SIG-M5 treated with dmso at 0.1 percent for 504 hours (cell line): ENCODE measurements at regions not wholly inside any gene's neighbourhood (a gene's known extent, or its start where the extent isn't known, plus 50 kb on each side); places are given as distances from the start of the nearest gene placed in this dataset.

Experiments
- DNase-seq: peaks from one replicate; lab custom pipeline; 2025; ENCODE audit not compliant: unreplicated experiment; lab: John Stamatoyannopoulos, UW

DNA sequence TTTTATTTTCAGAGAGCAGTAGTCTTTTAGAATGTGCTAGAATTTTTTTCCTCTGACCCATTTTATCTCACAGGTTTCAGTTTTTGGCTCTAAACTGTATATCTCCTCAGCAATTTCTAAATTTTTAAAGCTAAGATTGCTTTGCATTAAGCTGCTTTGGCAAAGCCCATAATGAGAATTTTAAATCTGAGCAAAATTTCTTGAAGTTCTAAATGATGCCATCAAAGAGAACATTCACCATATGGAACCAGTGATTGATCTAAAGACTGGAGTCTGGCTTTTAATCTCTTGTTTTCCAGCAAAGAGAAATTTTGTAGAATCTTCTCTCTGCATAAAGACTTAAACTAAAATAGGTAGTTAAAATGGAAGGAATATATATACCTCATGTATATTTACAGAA lies 313.6 kb downstream of the TBC1D32 start:
- no peak for DNase-seq

- DNase-seq: no peak
Observed at GRCh38 chr6:121008553-121008952, 325.7 kb downstream of the TBC1D32 start.

GRCh38 chr6:121006024-121006423 lies 328.3 kb downstream of the TBC1D32 start:
- no peak for DNase-seq

DNA sequence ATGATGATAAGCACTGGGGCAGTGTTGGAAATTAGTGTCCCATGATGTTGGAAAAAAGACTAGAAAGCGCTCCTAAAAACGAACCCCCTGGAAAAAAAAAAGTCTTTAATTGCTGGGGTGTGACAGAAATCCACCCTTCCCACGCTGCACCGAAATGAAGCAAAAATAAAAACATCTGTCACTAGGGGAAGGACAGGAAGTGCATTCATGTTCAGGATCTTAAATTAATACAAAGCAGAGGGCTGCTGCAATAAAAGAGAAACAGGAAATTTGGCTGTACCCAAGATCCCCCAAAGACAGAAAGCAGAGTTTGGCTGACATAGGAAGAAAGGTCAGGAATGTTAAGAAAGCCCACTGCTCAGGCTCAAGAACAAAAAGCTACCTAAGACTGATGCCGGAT lies 333.9 kb downstream of the TBC1D32 start:
- no peak for DNase-seq

- no peak for DNase-seq
Observed at GRCh38 chr6:120996340-120996739, 337.9 kb downstream of the TBC1D32 start.

GRCh38 chr6:120994573-120994967 lies 339.7 kb downstream of the TBC1D32 start:
- no peak for DNase-seq

DNA sequence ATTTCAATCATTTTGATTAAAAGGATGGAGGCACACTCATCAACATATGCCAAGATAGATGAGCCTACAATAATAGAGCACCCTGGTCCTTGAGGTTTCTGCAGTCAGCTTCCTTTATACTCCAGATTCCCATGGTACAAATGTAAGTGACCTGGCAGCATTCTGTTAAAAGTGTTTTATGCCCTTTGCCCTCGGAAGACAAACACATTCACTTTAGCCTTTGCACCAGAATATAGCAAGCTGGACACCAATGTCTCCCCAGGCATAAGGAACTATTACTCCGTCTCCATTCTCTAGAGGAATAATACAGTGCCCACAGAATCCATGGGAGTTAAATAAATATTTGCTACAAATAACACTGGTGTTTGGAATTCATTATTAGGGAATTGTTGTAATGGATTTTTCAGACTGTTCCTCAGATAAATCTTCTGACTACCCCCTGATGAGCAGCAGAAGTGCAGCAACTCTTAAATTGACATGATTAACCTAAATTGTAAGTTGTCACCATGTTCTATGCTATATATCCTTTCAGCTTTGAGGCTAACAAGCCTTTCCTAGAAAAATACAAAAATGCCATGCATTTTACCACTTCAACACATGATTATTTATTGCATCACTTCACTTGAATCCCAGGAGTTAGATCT lies 340.2 kb downstream of the TBC1D32 start:
- no peak for DNase-seq

- no peak for DNase-seq
Observed at GRCh38 chr6:120992257-120992656, 342.0 kb downstream of the TBC1D32 start.

DNA sequence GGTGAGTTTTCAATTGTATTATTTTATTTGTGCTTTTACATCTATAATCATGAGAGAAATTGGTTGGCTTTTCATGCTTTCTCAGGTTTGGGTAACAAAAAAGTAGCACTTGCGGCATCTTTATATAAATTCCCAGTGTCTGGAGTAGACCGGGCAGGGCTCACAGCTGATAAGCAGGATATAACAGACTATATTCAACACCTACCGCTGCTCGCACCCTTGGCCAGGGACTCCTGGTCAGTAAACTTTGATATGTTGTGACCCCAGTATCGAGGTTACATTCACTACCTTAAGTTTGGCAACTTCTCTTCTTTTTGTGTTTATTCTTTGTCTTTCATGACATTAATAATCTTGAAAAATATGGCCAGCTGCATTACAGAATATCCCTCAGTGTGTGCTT lies 343.4 kb downstream of the TBC1D32 start:
- no peak for DNase-seq

DNA sequence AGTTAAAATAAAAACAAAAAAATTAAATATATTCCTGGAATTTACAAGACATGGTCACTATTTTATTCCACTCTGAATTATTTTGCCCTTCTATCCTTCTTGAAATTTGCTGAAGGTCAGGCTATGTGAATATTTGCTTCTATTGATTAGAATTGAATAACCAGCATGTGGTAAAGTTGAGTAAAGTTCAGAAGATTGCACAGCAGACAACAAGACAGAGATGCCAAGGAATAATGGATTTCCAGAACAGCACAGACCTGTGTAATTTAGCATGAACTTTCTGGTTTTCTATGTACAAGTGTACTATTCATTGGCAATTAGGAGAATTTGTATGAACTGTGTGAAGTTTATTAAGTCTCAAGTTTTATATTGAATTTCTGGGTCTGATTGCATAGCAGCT lies 352.4 kb downstream of the TBC1D32 start:
- DNase-seq: no peak

DNA sequence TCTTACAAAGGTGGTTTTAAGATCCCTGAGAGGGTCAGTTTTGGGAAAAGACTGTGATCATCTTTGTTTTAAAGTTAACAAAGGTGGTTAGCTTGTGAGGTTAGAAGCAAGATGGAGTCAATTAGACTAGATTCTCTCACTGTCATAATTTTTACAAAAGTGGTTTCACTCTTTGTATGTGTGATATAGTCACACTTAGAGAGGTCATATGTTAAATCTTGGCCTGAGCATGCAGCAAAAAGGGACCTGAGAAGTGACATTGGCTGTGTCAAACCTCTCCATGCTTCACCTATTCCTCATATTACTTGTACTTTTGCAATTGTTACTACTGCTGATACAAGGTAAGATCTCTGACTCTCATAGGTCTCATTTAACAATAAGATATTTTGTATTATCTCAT lies 368.0 kb downstream of the TBC1D32 start:
- DNase-seq: no peak

GRCh38 chr6:120965814-120966213 lies 368.5 kb downstream of the TBC1D32 start:
- DNase-seq: no peak

DNA sequence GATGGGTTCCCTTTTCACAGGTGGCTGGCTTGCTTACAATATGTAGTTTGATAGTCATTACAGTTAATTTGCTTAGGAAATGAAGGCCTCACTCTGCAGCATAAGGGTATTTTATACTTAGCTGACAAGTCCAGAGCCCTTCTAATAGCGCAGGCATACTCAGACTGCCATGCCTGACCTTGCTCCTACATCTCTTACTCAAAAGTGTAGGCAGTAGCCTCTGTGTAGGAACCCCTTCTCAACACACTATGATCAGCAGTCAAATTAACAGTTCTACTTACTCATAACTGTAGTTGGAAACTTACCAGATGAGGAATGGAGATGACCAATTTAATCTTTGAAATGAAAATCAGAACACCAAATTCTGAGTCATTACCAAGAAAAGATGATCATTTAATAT lies 373.5 kb downstream of the TBC1D32 start:
- DNase-seq: no peak

GRCh38 chr6:120954111-120954510 lies 380.2 kb downstream of the TBC1D32 start:
- no peak for DNase-seq

GRCh38 chr6:120951258-120951657 lies 383.0 kb downstream of the TBC1D32 start:
- DNase-seq: no peak

DNA sequence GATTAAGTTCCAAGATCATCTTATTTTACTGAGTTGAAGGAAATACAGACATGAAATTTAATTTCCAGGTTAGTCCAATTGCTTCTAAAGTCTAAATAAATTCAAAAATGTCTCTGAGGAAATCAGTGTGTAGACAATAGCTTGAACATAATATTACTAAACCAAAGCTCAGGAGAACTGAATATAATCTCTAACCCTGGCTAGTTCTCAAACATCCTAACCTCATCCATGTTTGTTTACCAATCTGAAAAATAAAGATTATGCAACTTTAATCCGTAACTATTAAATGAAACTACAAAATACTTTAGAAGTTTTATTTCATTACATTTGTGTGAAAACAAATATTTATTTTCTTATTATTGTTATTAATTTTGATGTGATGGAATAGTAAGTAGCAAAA lies 387.2 kb downstream of the TBC1D32 start:
- no peak for DNase-seq

DNA sequence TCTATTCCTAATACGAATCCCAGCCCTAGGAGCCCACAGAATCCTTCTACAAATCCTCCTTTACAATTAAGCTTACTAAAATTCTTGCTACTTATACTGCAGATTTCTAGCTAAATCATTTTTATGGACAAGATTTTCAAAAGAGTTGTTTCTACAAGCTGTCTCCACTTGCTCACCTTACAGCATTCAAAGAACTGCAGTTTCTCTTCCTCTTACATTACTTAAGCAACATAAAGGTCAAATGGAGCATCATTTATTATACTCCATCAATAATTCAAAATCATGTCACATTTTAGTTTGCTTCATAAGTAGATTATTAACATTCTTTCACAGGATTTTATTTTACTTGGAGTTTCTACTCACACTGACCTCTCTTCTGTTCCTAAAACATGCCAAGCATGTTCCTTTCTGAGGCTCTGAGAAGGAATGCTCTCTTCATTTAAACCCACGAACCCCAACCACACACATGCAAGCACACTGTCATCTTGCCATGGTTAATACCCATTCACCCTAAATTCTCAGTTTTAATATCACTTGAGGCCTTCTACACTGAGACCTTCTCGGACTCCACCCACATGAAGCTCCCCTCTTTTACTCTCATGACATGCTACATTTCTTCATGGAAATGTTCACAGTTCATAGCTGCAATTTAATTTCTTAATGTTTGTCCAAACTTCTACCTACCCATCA lies 388.2 kb downstream of the TBC1D32 start:
- no peak for DNase-seq

- peak; percentile 45 for DNase-seq
Observed at GRCh38 chr6:120938876-120939472, 395.3 kb downstream of the TBC1D32 start.

GRCh38 chr6:120938164-120938875 lies 396.0 kb downstream of the TBC1D32 start:
- DNase-seq: peak; percentile 19

- DNase-seq: no peak
Observed at GRCh38 chr6:120935908-120936307, 398.4 kb downstream of the TBC1D32 start.

DNA sequence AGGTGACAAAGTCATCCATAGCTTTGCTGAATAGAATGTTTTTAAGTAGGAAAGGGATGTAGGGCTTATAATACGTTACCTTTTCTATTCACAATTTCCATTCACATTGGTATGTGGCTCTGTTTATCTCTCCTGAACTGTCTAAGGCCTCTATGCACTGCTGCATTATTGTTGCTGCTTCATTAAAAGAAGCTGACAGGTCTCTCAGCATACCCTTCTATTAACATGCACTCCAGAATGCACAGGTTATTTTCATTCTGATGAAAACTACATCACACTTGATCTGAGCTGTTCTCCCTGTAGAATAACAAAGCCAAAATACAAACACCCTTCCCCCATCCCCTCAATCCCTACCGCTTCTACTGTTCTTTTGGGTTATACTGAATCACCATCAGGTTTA lies 399.3 kb downstream of the TBC1D32 start:
- DNase-seq: no peak
